Panc1 (cell line): ENCODE measurements at regions not wholly inside any gene's neighbourhood (a gene's known extent, or its start where the extent isn't known, plus 50 kb on each side); places are given as distances from the start of the nearest gene placed in this dataset.

Experiments used
- ATAC-seq: fragments of 200-7000 bp; cut with Tn5 transposase; 2 replicates; pipeline ENCODE4 v1.9.1; 2020; ENCODE audit warnings: mild to moderate bottlenecking, moderate library complexity
- BruUV-seq: library from RNA; stranded (reverse); fragments of 400-500 nt; replicated peaks from 2 replicates; lab custom pipeline; 2021; lab: Mats Ljungman, UMichigan
- CTCF ChIA-PET: fragments of 300-600 bp; sonication (Branson Sonifier 250); formaldehyde crosslinking; loops from one replicate; lab custom pipeline; 2022; ENCODE audit warnings: antibody characterized with exemption; lab: Charles Lee
- POLR2A ChIA-PET: fragments of 300-600 bp; sonication (Branson Sonifier 250); formaldehyde crosslinking; loops from one replicate; lab custom pipeline; 2022; ENCODE audit warnings: antibody characterized with exemption; lab: Charles Lee
- DNase-seq: peaks from one replicate; pipeline ENCODE4 v3.0.0-alpha.2; 2010; ENCODE audit warnings: low read depth, low spot score
- H3K27ac ChIP-seq: 2 replicates; pipeline ENCODE4 v1.5.1; 2011; ENCODE audit warnings: mild to moderate bottlenecking, low read length, inconsistent platforms
- H3K27me3 ChIP-seq: fragments of 200-500 bp; sonication (Bioruptor generic); 2 replicates; pipeline ENCODE4 v1.6.0; 2014; ENCODE audit warnings: low read length, inconsistent platforms; ENCODE audit not compliant: control insufficient read depth, insufficient read depth
- H3K36me3 ChIP-seq: fragments of 200-500 bp; sonication (Bioruptor generic); 2 replicates; pipeline ENCODE4 v1.5.1; 2014; ENCODE audit warnings: inconsistent platforms, mild to moderate bottlenecking, low read length, moderate library complexity; ENCODE audit not compliant: control insufficient read depth, insufficient read depth
- H3K4me1 ChIP-seq: 2 replicates; pipeline ENCODE4 v1.5.1; 2011; ENCODE audit warnings: inconsistent platforms, mild to moderate bottlenecking, low read length, moderate library complexity; ENCODE audit not compliant: control insufficient read depth, insufficient read depth
- H3K4me3 ChIP-seq, 2 experiments: 2 replicates each; pipeline ENCODE4 v1.5.1; 2011 to 2012; ENCODE audit warnings: low read depth in 2 of 2, low read length in 2 of 2, mild to moderate bottlenecking in 2 of 2, inconsistent platforms in 1 of 2, moderate library complexity in 1 of 2
- H3K9me3 ChIP-seq: fragments of 200-500 bp; sonication (Bioruptor generic); 2 replicates; pipeline ENCODE4 v1.5.1; 2014; ENCODE audit warnings: low read depth, mild to moderate bottlenecking, inconsistent platforms, low read length, moderate library complexity; ENCODE audit not compliant: control insufficient read depth, insufficient read depth
- POLR2AphosphoS5 ChIP-seq: IDR thresholded peaks from 2 replicates; pipeline ENCODE4 v1.6.1; 2012; ENCODE audit warnings: mild to moderate bottlenecking, low read depth, low read length, moderate library complexity
- SIN3A ChIP-seq: IDR thresholded peaks from 2 replicates; pipeline ENCODE4 v1.6.1; 2012; ENCODE audit warnings: low read depth, mild to moderate bottlenecking, low read length, moderate library complexity, borderline replicate concordance; ENCODE audit not compliant: insufficient read depth
- TCF7L2 ChIP-seq: IDR thresholded peaks from 2 replicates; pipeline ENCODE4 v1.6.1; 2011; ENCODE audit warnings: mild to moderate bottlenecking, low read depth, low read length, inconsistent platforms
- in situ Hi-C: cut with HindIII; loops from 2 replicates; pipeline ENCODE4 v1.10.0; 2016; ENCODE audit warnings: low sequenced_read_pairs, low pct_unique_long_range_greater_than_20kb
- intact Hi-C: fragments of 100-400 bp; cut with micrococcal nuclease; formaldehyde crosslinking; loops from one replicate; pipeline ENCODE4 v1.10.0; 2022; ENCODE audit not compliant: unreplicated experiment
- TF ChIP-seq, protein P1 (sequence below): fragments of 450-650 bp; IDR thresholded peaks from 2 replicates; pipeline ENCODE4 v1.5.1; 2017; ENCODE audit warnings: mild to moderate bottlenecking
- TF ChIP-seq, protein P2 (sequence below), 2 experiments: IDR thresholded peaks; 2 replicates each; pipeline ENCODE4 v1.6.1; 2011 to 2012; ENCODE audit warnings: low read depth in 2 of 2, control low read depth in 1 of 2, low read length in 1 of 2, mild to moderate bottlenecking in 1 of 2, moderate library complexity in 1 of 2; ENCODE audit not compliant: insufficient read depth in 1 of 2

DNA sequence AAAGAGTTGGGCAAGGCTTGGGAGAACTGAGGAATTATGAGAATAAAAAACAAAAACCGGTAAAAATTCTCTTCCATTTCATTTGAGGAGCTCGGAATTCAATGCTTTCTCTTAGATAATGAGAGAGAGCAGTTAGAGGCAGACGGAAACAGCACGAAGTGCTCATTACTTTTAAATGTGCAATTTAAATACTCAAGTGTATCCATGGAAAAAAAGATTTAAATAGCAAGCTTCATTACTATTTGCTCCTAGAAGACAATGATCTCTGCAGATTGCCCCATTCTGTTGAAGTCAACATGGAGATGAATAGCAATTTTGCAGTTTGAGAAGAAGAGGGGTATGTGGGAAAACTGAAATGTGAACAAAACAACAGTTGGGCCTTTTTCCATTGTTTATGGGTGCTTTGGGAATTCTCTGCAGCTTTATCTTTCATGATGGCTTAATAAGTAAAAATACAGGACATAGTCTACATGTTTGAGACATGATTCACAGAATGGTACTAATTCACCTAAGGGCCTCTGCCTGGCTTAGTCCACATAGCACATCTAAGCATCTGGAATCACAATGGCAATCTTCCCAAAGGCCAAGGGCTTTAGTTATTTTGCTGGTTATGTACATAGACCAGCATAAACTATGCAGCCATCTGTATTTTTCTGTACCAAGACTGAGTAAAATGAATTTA lies 512.7 kb upstream of the FAT1 start:
- H3K36me3 ChIP-seq, result no peaks in the 10 kb centered on the region
- intact Hi-C loops (no loop called here), in situ Hi-C loops (no loop called here)
- no peaks in the 10 kb centered on the region for H3K9me3 ChIP-seq
- CTCF ChIA-PET, result no interaction called here
- H3K4me3 ChIP-seq, result no peak overlapping the region
- H3K4me1 ChIP-seq, result peaks cover 3% of the 10 kb centered on the region; the same call in 1 of the 2 replicates
- DNase-seq, result no peak
- POLR2A ChIA-PET, result no interaction called here
- peak; percentile 68; the same call in 1 of the 2 replicates for ATAC-seq
- no peak overlapping the region for H3K27ac ChIP-seq
- no TSS peak for BruUV-seq
- no peaks in the 10 kb centered on the region for H3K27me3 ChIP-seq
- TF ChIP-seq, protein P1, sequence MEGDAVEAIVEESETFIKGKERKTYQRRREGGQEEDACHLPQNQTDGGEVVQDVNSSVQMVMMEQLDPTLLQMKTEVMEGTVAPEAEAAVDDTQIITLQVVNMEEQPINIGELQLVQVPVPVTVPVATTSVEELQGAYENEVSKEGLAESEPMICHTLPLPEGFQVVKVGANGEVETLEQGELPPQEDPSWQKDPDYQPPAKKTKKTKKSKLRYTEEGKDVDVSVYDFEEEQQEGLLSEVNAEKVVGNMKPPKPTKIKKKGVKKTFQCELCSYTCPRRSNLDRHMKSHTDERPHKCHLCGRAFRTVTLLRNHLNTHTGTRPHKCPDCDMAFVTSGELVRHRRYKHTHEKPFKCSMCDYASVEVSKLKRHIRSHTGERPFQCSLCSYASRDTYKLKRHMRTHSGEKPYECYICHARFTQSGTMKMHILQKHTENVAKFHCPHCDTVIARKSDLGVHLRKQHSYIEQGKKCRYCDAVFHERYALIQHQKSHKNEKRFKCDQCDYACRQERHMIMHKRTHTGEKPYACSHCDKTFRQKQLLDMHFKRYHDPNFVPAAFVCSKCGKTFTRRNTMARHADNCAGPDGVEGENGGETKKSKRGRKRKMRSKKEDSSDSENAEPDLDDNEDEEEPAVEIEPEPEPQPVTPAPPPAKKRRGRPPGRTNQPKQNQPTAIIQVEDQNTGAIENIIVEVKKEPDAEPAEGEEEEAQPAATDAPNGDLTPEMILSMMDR, result no peak
- no peak for TF ChIP-seq TCF7L2
- no peak for TF ChIP-seq POLR2AphosphoS5
- TF ChIP-seq, protein P2, sequence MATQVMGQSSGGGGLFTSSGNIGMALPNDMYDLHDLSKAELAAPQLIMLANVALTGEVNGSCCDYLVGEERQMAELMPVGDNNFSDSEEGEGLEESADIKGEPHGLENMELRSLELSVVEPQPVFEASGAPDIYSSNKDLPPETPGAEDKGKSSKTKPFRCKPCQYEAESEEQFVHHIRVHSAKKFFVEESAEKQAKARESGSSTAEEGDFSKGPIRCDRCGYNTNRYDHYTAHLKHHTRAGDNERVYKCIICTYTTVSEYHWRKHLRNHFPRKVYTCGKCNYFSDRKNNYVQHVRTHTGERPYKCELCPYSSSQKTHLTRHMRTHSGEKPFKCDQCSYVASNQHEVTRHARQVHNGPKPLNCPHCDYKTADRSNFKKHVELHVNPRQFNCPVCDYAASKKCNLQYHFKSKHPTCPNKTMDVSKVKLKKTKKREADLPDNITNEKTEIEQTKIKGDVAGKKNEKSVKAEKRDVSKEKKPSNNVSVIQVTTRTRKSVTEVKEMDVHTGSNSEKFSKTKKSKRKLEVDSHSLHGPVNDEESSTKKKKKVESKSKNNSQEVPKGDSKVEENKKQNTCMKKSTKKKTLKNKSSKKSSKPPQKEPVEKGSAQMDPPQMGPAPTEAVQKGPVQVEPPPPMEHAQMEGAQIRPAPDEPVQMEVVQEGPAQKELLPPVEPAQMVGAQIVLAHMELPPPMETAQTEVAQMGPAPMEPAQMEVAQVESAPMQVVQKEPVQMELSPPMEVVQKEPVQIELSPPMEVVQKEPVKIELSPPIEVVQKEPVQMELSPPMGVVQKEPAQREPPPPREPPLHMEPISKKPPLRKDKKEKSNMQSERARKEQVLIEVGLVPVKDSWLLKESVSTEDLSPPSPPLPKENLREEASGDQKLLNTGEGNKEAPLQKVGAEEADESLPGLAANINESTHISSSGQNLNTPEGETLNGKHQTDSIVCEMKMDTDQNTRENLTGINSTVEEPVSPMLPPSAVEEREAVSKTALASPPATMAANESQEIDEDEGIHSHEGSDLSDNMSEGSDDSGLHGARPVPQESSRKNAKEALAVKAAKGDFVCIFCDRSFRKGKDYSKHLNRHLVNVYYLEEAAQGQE (IDR thresholded peaks at IDR 0.05; ENCODE audit: insufficient read depth in 1 of 2, low read depth in 2 of 2, low read length in 1 of 2), result no peak
- no peak for TF ChIP-seq SIN3A

DNA sequence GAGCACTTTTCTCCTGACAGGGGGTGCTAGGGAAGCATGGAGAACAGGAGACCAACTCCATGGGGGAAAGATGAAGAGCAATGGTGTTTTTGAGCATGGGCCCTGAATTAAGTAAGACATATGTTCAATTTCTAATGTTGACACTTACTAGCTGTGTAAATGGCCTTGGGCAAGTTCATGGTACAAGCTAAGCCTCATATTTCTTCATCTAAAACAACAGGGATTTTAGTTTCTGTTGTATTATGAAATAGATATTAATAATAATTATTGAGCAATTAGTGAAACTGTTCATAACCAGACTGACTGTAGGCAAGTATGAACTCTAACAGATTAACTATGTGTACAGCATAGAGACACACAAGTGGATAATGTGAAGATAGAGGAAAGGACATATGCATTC lies 515.0 kb upstream of the FAT1 start:
- ChIA-PET POLR2A (no interaction called here), CTCF (no interaction called here)
- no peaks in the 10 kb centered on the region for H3K36me3 ChIP-seq

DNA sequence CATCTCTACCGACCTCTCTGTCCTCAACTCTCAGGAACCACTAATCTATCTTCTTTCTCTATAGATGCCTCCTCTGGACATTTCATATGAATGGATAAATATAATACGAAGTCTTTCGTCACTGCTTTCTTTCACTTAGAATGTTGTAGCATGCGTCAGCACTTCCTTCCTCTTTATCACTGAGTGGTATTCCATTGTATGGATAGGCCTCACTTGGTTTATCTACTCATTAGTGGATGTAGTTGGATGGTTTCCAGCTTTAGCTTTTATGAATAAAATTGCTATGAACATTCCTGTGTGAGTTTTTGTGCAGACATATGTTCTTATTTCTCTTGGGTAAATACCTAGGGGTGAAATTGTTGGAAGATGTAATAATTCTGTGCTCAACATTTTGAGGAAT lies 528.2 kb upstream of the FAT1 start:
- DNase-seq (no peak), ATAC-seq (no peak)
- in situ Hi-C loops, result no loop called here
- no peaks in the 10 kb centered on the region for H3K4me1 ChIP-seq
- no peak overlapping the region for H3K27ac ChIP-seq
- POLR2A ChIA-PET, result no interaction called here
- CTCF ChIA-PET, result no interaction called here
- H3K4me3 ChIP-seq, result no peak overlapping the region
- H3K36me3 ChIP-seq, result no peaks in the 10 kb centered on the region
- intact Hi-C loops, result no loop called here
- no TSS peak for BruUV-seq
- H3K27me3 ChIP-seq, result no peaks in the 10 kb centered on the region
- H3K9me3 ChIP-seq, result no peaks in the 10 kb centered on the region
- TF ChIP-seq, protein P2 (IDR thresholded peaks at IDR 0.05; ENCODE audit: insufficient read depth in 1 of 2, low read depth in 2 of 2, low read length in 1 of 2), result no peak
- TF ChIP-seq TCF7L2 (no peak), SIN3A (no peak)
- TF ChIP-seq, protein P1, result no peak

More for the DNA sequence above, 515.0 kb upstream of the FAT1 start:
- Histone ChIP-seq H3K4me1 (peaks cover 3% of the 10 kb centered on the region; the same call in 1 of the 2 replicates), H3K4me3 (no peak overlapping the region), H3K27ac (no peak overlapping the region), H3K27me3 (no peaks in the 10 kb centered on the region), H3K9me3 (no peaks in the 10 kb centered on the region)
- BruUV-seq, result no TSS peak
- ATAC-seq (no peak), DNase-seq (no peak)
- in situ Hi-C loops, result no loop called here
- intact Hi-C loops, result no loop called here
- TF ChIP-seq POLR2AphosphoS5, result no peak
- no peak for TF ChIP-seq SIN3A
